OCI-LY1 (cell line): ENCODE measurements at regions not wholly inside any gene's neighbourhood (a gene's known extent, or its start where the extent isn't known, plus 50 kb on each side); places are given as distances from the start of the nearest gene placed in this dataset.

ENCODE experiments used
- H2AFZ ChIP-seq: fragments of 200-600 bp; sonication (generic), shearing (Covaris generic); 2 replicates; pipeline ENCODE4 v1.6.0; 2014; ENCODE audit warnings: antibody characterized with exemption, mild to moderate bottlenecking, low read length
- H3F3A ChIP-seq: fragments of 200-600 bp; sonication (generic), shearing (Covaris generic); 2 replicates; pipeline ENCODE4 v1.6.0; 2014; ENCODE audit warnings: mild to moderate bottlenecking, antibody characterized with exemption, low read length, moderate library complexity; ENCODE audit not compliant: insufficient read depth
- H3K27ac ChIP-seq: fragments of 200-600 bp; sonication (generic); 2 replicates; pipeline ENCODE4 v1.5.1; 2014; ENCODE audit warnings: low read length, mixed run types, mild to moderate bottlenecking, low read depth; ENCODE audit not compliant: poor library complexity, severe bottlenecking
- H3K27me3 ChIP-seq: fragments of 200-600 bp; sonication (generic); 2 replicates; pipeline ENCODE4 v1.6.0; 2014; ENCODE audit warnings: antibody characterized with exemption, mild to moderate bottlenecking, low read length, moderate library complexity; ENCODE audit not compliant: insufficient read depth
- H3K36me3 ChIP-seq: fragments of 200-600 bp; sonication (generic); 2 replicates; pipeline ENCODE4 v1.6.1; 2014; ENCODE audit warnings: mild to moderate bottlenecking, antibody characterized with exemption, low read length, moderate library complexity, mixed read lengths; ENCODE audit not compliant: insufficient read depth
- H3K4me1 ChIP-seq: fragments of 200-600 bp; sonication (generic); 2 replicates; pipeline ENCODE4 v1.5.1; 2014; ENCODE audit warnings: mild to moderate bottlenecking, low read length, moderate library complexity; ENCODE audit not compliant: insufficient read depth, severe bottlenecking
- H3K4me2 ChIP-seq: fragments of 200-600 bp; sonication (generic), shearing (Covaris generic); 2 replicates; pipeline ENCODE4 v1.6.1; 2014; ENCODE audit warnings: low read length
- H3K4me3 ChIP-seq: fragments of 200-600 bp; sonication (generic); 2 replicates; pipeline ENCODE4 v1.5.1; 2014; ENCODE audit warnings: low read length, low read depth, mild to moderate bottlenecking, mixed read lengths; ENCODE audit not compliant: poor library complexity, severe bottlenecking
- H3K79me2 ChIP-seq: fragments of 200-600 bp; shearing (Covaris generic); 2 replicates; pipeline ENCODE4 v1.6.1; 2016; ENCODE audit warnings: mixed run types, low read length, mixed read lengths; ENCODE audit not compliant: insufficient read depth
- H3K9ac ChIP-seq: fragments of 200-600 bp; sonication (generic), shearing (Covaris generic); 2 replicates; pipeline ENCODE4 v1.6.1; 2014; ENCODE audit warnings: mild to moderate bottlenecking, low read length, mixed read lengths
- H3K9me2 ChIP-seq: fragments of 200-600 bp; sonication (generic), shearing (Covaris generic); 2 replicates; pipeline ENCODE4 v1.6.1; 2014; ENCODE audit warnings: low read depth, mild to moderate bottlenecking, low read length, mixed read lengths
- H3K9me3 ChIP-seq: fragments of 200-600 bp; shearing (Covaris generic); 2 replicates; pipeline ENCODE4 v1.6.1; 2014; ENCODE audit warnings: low read length, mixed read lengths
- H4K20me1 ChIP-seq: fragments of 200-600 bp; sonication (generic), shearing (Covaris generic); 2 replicates; pipeline ENCODE4 v1.6.0; 2016; ENCODE audit warnings: mild to moderate bottlenecking, low read length; ENCODE audit not compliant: insufficient read depth
- CTCF ChIP-seq: fragments of 200-600 bp; sonication (generic), shearing (Covaris generic); IDR thresholded peaks from 2 replicates; pipeline ENCODE4 v1.5.1; 2017; ENCODE audit warnings: mild to moderate bottlenecking, antibody characterized with exemption, low read length, moderate library complexity, mixed read lengths
- EZH2 ChIP-seq: fragments of 200-600 bp; sonication (generic), shearing (Covaris generic); IDR thresholded peaks from 2 replicates; pipeline ENCODE4 v1.8.0; 2017; ENCODE audit warnings: borderline replicate concordance, mixed run types, mild to moderate bottlenecking, antibody characterized with exemption, low read length, moderate library complexity, mixed read lengths

GRCh38 chr4:83873996-83874395, 338.1 kb downstream of the GPAT3 start:
- H3K36me3 ChIP-seq = no peaks in the 10 kb centered on the region
- H3K27me3 ChIP-seq = no peaks in the 10 kb centered on the region
- no peaks in the 10 kb centered on the region for H3K9me3 ChIP-seq
- H3K4me1 ChIP-seq = no peaks in the 10 kb centered on the region
- no peak overlapping the region for H3K4me3 ChIP-seq
- no peaks in the 10 kb centered on the region for H3K79me2 ChIP-seq
- H3K9me2 ChIP-seq = no peaks in the 10 kb centered on the region
- no peak overlapping the region for H2AFZ ChIP-seq
- no peaks in the 10 kb centered on the region for H4K20me1 ChIP-seq
- H3F3A ChIP-seq = no peaks in the 10 kb centered on the region
- TF ChIP-seq EZH2 (no peak), CTCF (no peak)
- no peak overlapping the region for H3K4me2 ChIP-seq
- H3K9ac ChIP-seq = no peak overlapping the region
- no peak overlapping the region for H3K27ac ChIP-seq

- no peak overlapping the region for H3K4me2 ChIP-seq
- TF ChIP-seq EZH2 = no peak
- TF ChIP-seq CTCF = no peak
- H3K36me3 ChIP-seq = no peaks in the 10 kb centered on the region
- no peaks in the 10 kb centered on the region for H3K9me3 ChIP-seq
- H2AFZ ChIP-seq = no peak overlapping the region
- no peaks in the 10 kb centered on the region for H3K4me1 ChIP-seq
- no peak overlapping the region for H3K9ac ChIP-seq
- no peaks in the 10 kb centered on the region for H3K27me3 ChIP-seq
- H4K20me1 ChIP-seq = no peaks in the 10 kb centered on the region
- H3F3A ChIP-seq = no peaks in the 10 kb centered on the region
- H3K27ac ChIP-seq = no peak overlapping the region
- no peaks in the 10 kb centered on the region for H3K9me2 ChIP-seq
- H3K79me2 ChIP-seq = no peaks in the 10 kb centered on the region
- no peak overlapping the region for H3K4me3 ChIP-seq
Observed at GRCh38 chr4:83870328-83870950, 334.5 kb downstream of the GPAT3 start.

GRCh38 chr4:83866834-83867621, 331.1 kb downstream of the GPAT3 start:
- no peaks in the 10 kb centered on the region for H3K4me1 ChIP-seq
- H3K9me3 ChIP-seq = no peaks in the 10 kb centered on the region
- H3K9ac ChIP-seq = no peak overlapping the region
- no peaks in the 10 kb centered on the region for H3K36me3 ChIP-seq
- no peak overlapping the region for H3K4me2 ChIP-seq
- H3K4me3 ChIP-seq = no peak overlapping the region
- H3K9me2 ChIP-seq = no peaks in the 10 kb centered on the region
- no peaks in the 10 kb centered on the region for H4K20me1 ChIP-seq
- no peaks in the 10 kb centered on the region for H3F3A ChIP-seq
- H3K27me3 ChIP-seq = no peaks in the 10 kb centered on the region
- no peaks in the 10 kb centered on the region for H3K79me2 ChIP-seq
- TF ChIP-seq CTCF = no peak
- no peak for TF ChIP-seq EZH2
- H3K27ac ChIP-seq = no peak overlapping the region
- H2AFZ ChIP-seq = no peak overlapping the region
